GM20000 (cell line): ENCODE measurements at regions not wholly inside any gene's neighbourhood (a gene's known extent, or its start where the extent isn't known, plus 50 kb on each side); places are given as distances from the start of the nearest gene placed in this dataset.

ENCODE experiments used
- DNase-seq: peaks from one replicate; pipeline ENCODE4 v3.0.0; 2012; ENCODE audit warnings: low spot score
- TF ChIP-seq, protein P1 (sequence below): IDR thresholded peaks from 2 replicates; pipeline ENCODE4 v1.5.1; 2012; ENCODE audit warnings: mild to moderate bottlenecking, control low read depth; ENCODE audit errors: extremely low read depth, missing control alignments

DNA sequence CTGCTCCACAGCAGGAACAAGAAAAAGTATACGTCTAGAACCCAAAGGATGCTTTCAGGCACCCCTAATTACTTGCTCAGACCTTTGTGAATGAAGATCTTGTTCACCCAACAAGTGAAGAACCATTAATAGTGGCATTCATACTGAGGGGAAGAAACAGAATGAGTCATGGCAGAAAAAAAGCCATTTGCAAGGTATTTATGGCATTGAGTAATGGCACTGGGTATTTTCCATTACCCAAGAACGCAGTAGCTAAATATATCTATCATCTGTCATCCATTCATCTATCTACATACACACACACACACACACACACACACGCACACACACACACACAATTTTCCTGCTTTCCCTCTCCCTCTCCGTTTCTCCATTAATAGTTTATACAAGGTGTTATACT, 56.4 kb upstream of the XIRP2 start:
- no peak for DNase-seq
- TF ChIP-seq, protein P1, sequence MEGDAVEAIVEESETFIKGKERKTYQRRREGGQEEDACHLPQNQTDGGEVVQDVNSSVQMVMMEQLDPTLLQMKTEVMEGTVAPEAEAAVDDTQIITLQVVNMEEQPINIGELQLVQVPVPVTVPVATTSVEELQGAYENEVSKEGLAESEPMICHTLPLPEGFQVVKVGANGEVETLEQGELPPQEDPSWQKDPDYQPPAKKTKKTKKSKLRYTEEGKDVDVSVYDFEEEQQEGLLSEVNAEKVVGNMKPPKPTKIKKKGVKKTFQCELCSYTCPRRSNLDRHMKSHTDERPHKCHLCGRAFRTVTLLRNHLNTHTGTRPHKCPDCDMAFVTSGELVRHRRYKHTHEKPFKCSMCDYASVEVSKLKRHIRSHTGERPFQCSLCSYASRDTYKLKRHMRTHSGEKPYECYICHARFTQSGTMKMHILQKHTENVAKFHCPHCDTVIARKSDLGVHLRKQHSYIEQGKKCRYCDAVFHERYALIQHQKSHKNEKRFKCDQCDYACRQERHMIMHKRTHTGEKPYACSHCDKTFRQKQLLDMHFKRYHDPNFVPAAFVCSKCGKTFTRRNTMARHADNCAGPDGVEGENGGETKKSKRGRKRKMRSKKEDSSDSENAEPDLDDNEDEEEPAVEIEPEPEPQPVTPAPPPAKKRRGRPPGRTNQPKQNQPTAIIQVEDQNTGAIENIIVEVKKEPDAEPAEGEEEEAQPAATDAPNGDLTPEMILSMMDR: no peak

GRCh38 chr2:166825914-166826313, 62.4 kb upstream of the XIRP2 start:
- DNase-seq: no peak
- TF ChIP-seq, protein P1: no peak

DNA sequence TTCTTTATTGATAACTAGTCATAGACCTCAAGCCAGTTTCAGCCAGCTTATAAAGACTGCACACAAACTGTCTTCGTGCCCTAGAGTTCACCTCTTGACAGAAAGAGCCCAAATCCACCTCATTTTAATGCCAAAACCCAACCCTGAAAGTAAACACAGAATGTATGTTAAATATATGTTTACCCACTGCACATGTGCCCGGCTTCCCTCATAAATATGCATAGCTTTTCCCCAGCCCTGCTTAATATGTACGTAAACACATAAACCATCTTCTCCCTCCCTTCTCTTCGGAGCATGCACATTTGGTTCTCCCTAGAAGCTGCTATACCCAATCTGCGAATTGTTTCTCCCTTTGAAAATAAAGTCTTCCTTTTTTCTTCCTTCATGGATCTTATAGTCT, 73.9 kb upstream of the XIRP2 start:
- TF ChIP-seq, protein P1: no peak
- no peak for DNase-seq

- no peak for DNase-seq
Measured at GRCh38 chr2:166812166-166812891, 76.0 kb upstream of the XIRP2 start.

DNA sequence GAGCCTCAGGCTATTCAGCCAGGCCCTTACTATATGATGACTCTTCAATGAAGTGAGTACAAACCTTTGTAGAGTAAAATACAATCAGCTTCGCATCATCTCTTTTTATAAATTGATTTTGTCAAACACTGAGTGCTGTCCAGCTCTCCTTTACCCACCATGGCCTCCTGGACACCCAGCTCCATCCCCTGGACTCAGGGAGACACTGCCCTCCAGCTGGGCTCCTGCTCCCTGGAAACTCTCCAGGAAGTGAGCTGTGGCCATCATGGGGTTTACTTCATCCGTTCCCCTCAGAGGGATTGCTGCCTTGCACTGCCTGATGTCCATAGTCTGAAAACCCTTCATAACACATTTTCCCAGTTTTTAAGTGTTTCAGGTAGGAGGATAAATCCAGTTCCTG, 82.5 kb upstream of the XIRP2 start:
- no peak for DNase-seq
- TF ChIP-seq, protein P1: no peak

More at GRCh38 chr2:166812166-166812891, 76.0 kb upstream of the XIRP2 start:
- TF ChIP-seq, protein P1: no peak

- TF ChIP-seq, protein P1: no peak
- no peak for DNase-seq
Measured at GRCh38 chr2:166803373-166804000, 84.8 kb upstream of the XIRP2 start.

DNA sequence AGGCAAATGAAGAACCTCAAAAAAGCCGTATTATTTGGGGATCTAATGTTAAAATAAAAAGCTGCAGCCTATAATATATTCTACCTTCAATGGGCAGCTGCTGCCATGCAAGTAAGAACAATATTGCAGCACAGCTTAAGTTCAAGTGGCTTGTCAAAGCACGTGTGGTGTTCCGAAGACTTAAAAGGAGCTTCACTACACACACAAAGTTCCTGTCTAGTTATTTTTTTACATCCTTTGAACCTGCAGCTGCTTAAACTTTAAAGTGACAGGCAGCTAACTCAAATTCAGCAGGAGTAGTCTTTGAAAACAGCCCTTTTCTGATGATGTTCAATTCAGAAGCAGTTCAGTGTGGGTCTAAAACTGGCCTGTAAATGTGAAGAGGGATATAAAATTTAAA, 85.8 kb upstream of the XIRP2 start:
- TF ChIP-seq, protein P1: no peak

More for the DNA sequence above, 85.8 kb upstream of the XIRP2 start:
- DNase-seq: no peak
